HG02870 (cell line): ENCODE measurements at regions not wholly inside any gene's neighbourhood (a gene's known extent, or its start where the extent isn't known, plus 50 kb on each side); places are given as distances from the start of the nearest gene placed in this dataset.

Source experiments
- ATAC-seq: cut with Tn5 transposase; IDR thresholded peaks from one replicate; pipeline ENCODE4 v1.9.1; 2021; ENCODE audit warnings: mild to moderate bottlenecking, moderate library complexity; ENCODE audit not compliant: unreplicated experiment

GRCh38 chr2:66789741-66790140 lies 354.8 kb downstream of the MEIS1 start:
- no peak for ATAC-seq

- no peak for ATAC-seq
Observed at GRCh38 chr2:66790651-66791181, 355.8 kb downstream of the MEIS1 start.

GRCh38 chr2:66794070-66794469 lies 359.1 kb downstream of the MEIS1 start:
- no peak for ATAC-seq

- ATAC-seq: no peak
Observed at GRCh38 chr2:66794551-66794950, 359.6 kb downstream of the MEIS1 start.

- ATAC-seq: no peak
Observed at GRCh38 chr2:66802877-66803276, 368.0 kb downstream of the MEIS1 start.

GRCh38 chr2:66803726-66804125 lies 368.8 kb downstream of the MEIS1 start:
- ATAC-seq: no peak

- no peak for ATAC-seq
Observed at GRCh38 chr2:66805016-66805865, 370.3 kb downstream of the MEIS1 start.

- ATAC-seq: no peak
Observed at GRCh38 chr2:66805968-66806367, 371.0 kb downstream of the MEIS1 start.

- no peak for ATAC-seq
Observed at GRCh38 chr2:66813525-66813924, 378.6 kb downstream of the MEIS1 start.

GRCh38 chr2:66813976-66814375 lies 379.1 kb downstream of the MEIS1 start:
- no peak for ATAC-seq

- ATAC-seq: no peak
Observed at GRCh38 chr2:66814916-66815315, 380.0 kb downstream of the MEIS1 start.

- no peak for ATAC-seq
Observed at GRCh38 chr2:66815886-66816285, 381.0 kb downstream of the MEIS1 start.

GRCh38 chr2:66821168-66821567 lies 386.2 kb downstream of the MEIS1 start:
- no peak for ATAC-seq

GRCh38 chr2:66822186-66822585 lies 387.3 kb downstream of the MEIS1 start:
- no peak for ATAC-seq

- ATAC-seq: no peak
Observed at GRCh38 chr2:66824926-66825325, 390.0 kb downstream of the MEIS1 start.

GRCh38 chr2:66827851-66828250 lies 392.9 kb downstream of the MEIS1 start:
- no peak for ATAC-seq

GRCh38 chr2:66828876-66829275 lies 394.0 kb downstream of the MEIS1 start:
- no peak for ATAC-seq

GRCh38 chr2:66830881-66831280 lies 396.0 kb downstream of the MEIS1 start:
- no peak for ATAC-seq

GRCh38 chr2:66832646-66833435 lies 397.9 kb downstream of the MEIS1 start:
- no peak for ATAC-seq

GRCh38 chr2:66834859-66835258 lies 399.9 kb downstream of the MEIS1 start:
- no peak for ATAC-seq

GRCh38 chr2:66836851-66837250 lies 401.9 kb downstream of the MEIS1 start:
- ATAC-seq: no peak
